Right atrium auricular region (tissue), 2 donors: ENCODE measurements at regions not wholly inside any gene's neighbourhood (a gene's known extent, or its start where the extent isn't known, plus 50 kb on each side); places are given as distances from the start of the nearest gene placed in this dataset.

Source experiments
- DNase-seq: peaks from one replicate; pipeline ENCODE4 v3.0.0-alpha.2; 2019; ENCODE audit warnings: low spot score
- H3K27ac ChIP-seq, 2 donors: fragments of 200-600 bp; sonication (generic); 1 replicate in 1 of 2; 2 replicates in 1 of 2; pipeline ENCODE4 v1.5.1; 2016 to 2019
- H3K27me3 ChIP-seq, 2 donors: fragments of 200-600 bp; sonication (generic); one replicate each; pipeline versions ENCODE4 v1.5.1 to v1.6.0; 2017 to 2019
- H3K36me3 ChIP-seq: fragments of 200-600 bp; sonication (generic); one replicate; pipeline ENCODE4 v1.5.1; 2016
- H3K4me1 ChIP-seq, 2 donors: fragments of 200-600 bp; sonication (generic); one replicate each; pipeline versions ENCODE4 v1.5.1 to v1.6.0; 2017 to 2019
- H3K4me3 ChIP-seq, 2 donors: fragments of 200-600 bp; sonication (generic); 1 replicate in 1 of 2; 2 replicates in 1 of 2; pipeline ENCODE4 v1.5.1; 2017 to 2019; ENCODE audit warnings: mild to moderate bottlenecking in 1 of 2, moderate library complexity in 1 of 2
- H3K9me3 ChIP-seq, 2 donors: fragments of 200-600 bp; sonication (generic); one replicate each; pipeline ENCODE4 v1.5.1; 2019
- TF ChIP-seq, protein P1 (sequence below), 2 donors: fragments of 200-600 bp; sonication (generic); IDR thresholded peaks; one replicate each; pipeline ENCODE4 v1.5.1; 2019; ENCODE audit warnings: antibody characterized with exemption in 2 of 2

DNA sequence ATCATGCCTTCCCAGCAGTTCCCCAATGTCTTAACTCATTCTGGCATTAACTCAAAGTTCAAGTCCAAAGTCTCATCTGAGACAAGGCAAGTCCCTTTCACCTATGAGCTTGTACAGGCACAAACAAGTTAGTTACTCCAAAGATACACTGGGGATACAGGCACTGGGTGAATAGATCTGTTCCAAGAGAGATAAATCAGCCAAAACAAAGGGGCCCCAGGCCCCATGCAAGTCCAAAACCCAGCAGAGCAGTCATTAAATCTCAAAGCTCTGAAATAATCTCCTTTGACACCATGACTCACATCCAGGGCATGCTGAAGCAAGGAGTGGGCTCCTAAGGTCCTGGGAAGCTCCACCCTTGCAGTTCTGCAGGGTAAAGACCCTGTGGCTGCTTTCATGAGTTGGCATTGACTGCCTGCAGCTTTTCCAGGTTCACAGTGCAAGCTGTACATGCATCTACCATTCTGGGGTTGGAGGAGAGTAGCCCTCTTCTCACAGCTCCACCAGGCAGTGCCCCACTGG, 332.2 kb upstream of the KIF2B start:
- H3K4me1 ChIP-seq: no peaks in the 10 kb centered on the region
- no peaks in the 10 kb centered on the region for H3K9me3 ChIP-seq
- no peak overlapping the region for H3K27ac ChIP-seq
- DNase-seq: no peak
- H3K4me3 ChIP-seq: no peak overlapping the region
- TF ChIP-seq, protein P1, sequence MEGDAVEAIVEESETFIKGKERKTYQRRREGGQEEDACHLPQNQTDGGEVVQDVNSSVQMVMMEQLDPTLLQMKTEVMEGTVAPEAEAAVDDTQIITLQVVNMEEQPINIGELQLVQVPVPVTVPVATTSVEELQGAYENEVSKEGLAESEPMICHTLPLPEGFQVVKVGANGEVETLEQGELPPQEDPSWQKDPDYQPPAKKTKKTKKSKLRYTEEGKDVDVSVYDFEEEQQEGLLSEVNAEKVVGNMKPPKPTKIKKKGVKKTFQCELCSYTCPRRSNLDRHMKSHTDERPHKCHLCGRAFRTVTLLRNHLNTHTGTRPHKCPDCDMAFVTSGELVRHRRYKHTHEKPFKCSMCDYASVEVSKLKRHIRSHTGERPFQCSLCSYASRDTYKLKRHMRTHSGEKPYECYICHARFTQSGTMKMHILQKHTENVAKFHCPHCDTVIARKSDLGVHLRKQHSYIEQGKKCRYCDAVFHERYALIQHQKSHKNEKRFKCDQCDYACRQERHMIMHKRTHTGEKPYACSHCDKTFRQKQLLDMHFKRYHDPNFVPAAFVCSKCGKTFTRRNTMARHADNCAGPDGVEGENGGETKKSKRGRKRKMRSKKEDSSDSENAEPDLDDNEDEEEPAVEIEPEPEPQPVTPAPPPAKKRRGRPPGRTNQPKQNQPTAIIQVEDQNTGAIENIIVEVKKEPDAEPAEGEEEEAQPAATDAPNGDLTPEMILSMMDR (IDR thresholded peaks at IDR 0.05): no peak
- no peaks in the 10 kb centered on the region for H3K36me3 ChIP-seq
- H3K27me3 ChIP-seq: no peaks in the 10 kb centered on the region

DNA sequence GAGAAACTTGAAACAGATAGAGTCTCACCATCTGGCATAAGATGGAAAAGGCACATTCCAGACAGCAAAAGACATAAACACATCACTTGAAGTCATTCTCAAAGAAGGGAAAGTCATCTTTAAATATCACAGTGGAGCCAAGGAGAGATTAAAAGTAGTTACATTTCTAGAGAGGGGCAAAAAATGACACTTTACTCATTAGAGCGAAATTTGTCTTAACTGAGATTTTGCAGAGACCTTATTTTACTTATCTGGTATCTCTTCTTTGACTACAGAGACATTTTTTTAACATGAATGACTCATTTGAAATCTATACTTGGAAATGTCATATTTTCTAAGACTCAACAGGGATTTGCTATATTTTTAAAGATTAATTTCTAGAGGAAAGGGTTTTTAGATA, 339.0 kb upstream of the KIF2B start:
- Histone ChIP-seq H3K27me3 (no peaks in the 10 kb centered on the region), H3K36me3 (no peaks in the 10 kb centered on the region), H3K4me1 (no peaks in the 10 kb centered on the region), H3K9me3 (no peaks in the 10 kb centered on the region), H3K4me3 (no peak overlapping the region), H3K27ac (no peak overlapping the region)
- TF ChIP-seq, protein P1 (IDR thresholded peaks at IDR 0.05): no peak
- no peak for DNase-seq

DNA sequence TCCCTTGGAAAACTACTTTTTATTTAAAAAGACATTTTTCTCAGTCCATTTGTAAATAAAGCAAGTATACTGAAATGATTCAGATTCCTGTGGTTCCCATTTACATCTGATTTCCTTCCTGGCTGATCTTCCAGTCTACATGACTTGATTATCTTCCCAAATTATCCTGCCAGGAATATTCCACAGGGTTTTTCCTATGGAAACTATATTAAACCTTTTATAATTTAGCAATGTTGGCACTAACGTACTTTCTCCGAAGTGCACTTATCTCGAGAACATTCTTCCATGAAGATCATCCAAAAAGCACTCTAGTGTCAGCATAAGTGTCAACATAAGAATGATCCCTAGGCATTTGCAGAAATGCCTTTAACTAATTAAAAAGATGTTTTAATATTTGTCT, 347.7 kb upstream of the KIF2B start:
- H3K4me3 ChIP-seq: no peak overlapping the region
- H3K36me3 ChIP-seq: no peaks in the 10 kb centered on the region
- H3K4me1 ChIP-seq: no peaks in the 10 kb centered on the region
- TF ChIP-seq, protein P1 (IDR thresholded peaks at IDR 0.05): no peak
- DNase-seq: no peak
- no peaks in the 10 kb centered on the region for H3K27me3 ChIP-seq
- H3K9me3 ChIP-seq: no peaks in the 10 kb centered on the region
- H3K27ac ChIP-seq: no peak overlapping the region

DNA sequence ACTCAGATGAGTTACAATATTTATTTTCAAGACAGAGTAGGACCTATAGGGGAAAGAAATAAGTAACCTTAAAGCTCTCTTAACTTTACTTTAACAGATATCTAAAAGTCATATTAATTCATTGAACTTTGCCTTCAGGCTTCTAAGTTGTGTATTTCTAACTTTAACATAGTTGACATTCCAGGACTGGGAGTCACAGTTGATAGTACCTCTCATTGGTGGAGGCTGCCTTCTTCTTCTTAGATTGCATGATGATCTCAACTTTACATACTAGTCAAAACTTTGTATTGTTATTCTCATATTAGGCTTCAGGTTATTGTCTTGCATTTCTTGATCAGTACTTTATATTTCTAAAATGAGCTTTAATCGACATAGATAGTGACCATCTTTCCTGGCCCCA, 350.1 kb upstream of the KIF2B start:
- Histone ChIP-seq H3K27me3 (no peaks in the 10 kb centered on the region), H3K9me3 (no peaks in the 10 kb centered on the region), H3K4me1 (no peaks in the 10 kb centered on the region), H3K36me3 (no peaks in the 10 kb centered on the region), H3K27ac (no peak overlapping the region), H3K4me3 (no peak overlapping the region)
- TF ChIP-seq, protein P1 (IDR thresholded peaks at IDR 0.05): no peak
- DNase-seq: no peak

DNA sequence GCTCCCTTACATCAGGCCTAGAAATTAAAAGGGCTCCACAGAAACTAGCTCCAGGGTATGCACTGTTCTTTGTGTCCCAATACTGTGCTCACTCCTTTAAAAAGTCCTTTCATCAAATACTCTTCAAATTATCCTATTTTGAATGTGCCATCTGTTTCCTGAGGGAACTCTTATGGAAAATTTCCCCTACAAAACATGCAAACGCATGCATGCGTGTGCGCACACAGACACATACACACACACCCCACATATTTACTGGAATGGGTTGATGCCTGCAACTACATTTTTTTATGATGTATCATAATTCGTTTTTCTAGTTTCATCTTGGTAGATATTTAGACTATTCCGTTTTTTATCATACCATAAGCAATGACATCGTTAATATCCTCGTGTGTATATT, 351.2 kb upstream of the KIF2B start:
- H3K27ac ChIP-seq: no peak overlapping the region
- no peak for DNase-seq
- peaks cover 0 to 2% of the 10 kb centered on the region in 2 donors for H3K9me3 ChIP-seq
- TF ChIP-seq, protein P1 (IDR thresholded peaks at IDR 0.05): no peak
- no peaks in the 10 kb centered on the region for H3K4me1 ChIP-seq
- H3K27me3 ChIP-seq: no peaks in the 10 kb centered on the region
- no peaks in the 10 kb centered on the region for H3K36me3 ChIP-seq
- no peak overlapping the region for H3K4me3 ChIP-seq

DNA sequence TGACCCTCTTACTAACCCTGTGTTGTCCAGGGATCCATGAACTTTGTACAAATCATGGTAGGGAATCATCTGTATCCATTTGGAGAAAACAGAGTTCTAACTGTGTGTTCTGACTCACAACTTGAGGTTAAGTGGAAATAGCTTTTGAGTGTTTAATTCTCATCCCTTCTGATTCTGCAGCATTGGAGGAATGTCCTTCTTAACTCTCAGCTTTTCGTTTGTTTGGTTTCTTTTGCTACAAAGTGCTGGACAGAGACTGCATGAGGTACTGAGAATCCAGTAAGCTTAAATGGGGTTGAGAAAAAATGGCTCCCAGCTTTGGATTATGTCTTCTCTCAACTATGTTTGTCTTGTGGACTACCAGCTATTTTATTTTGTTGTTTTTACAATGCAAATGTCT, 352.1 kb upstream of the KIF2B start:
- Histone ChIP-seq H3K9me3 (peaks cover 0 to 2% of the 10 kb centered on the region in 2 donors), H3K36me3 (no peaks in the 10 kb centered on the region), H3K27me3 (no peaks in the 10 kb centered on the region), H3K4me3 (no peak overlapping the region), H3K27ac (no peak overlapping the region), H3K4me1 (no peaks in the 10 kb centered on the region)
- TF ChIP-seq, protein P1 (IDR thresholded peaks at IDR 0.05): no peak
- DNase-seq: no peak
